ENCODE measurements at regions not wholly inside any gene's neighbourhood (a gene's known extent, or its start where the extent isn't known, plus 50 kb on each side); places are given as distances from the start of the nearest gene placed in this dataset.

DNA sequence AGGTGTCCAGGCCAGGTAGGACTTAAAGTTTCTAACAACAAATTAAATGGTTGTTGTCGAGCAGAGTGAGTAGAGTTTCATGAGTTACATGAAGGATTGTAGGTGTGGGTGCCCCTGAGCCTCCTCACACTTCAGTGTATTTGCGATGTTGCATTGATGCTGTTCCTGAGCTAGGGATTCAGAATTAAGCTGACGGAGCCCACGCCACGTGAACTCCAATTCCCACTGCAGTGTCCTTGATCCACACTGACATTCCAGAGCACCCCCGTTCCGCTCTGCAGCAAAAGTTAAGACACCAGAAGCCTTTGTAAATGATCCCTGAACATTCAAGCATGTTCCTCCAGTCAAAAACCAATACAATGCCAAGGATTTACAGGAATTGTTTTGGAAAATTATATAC lies 78.8 kb upstream of the SEC61G start:
- TF ChIP-seq POLR2AphosphoS5 (IDR thresholded peaks at IDR 0.05; ENCODE audit: low read depth) (no peak), JUNB (IDR thresholded peaks at IDR 0.05; ENCODE audit: unreplicated experiment) (no peak), EZH2 (IDR thresholded peaks at IDR 0.05; ENCODE audit: low read depth, unreplicated experiment) (no peak), ZNF114 (CRISPR knock-in tag; IDR thresholded peaks at IDR 0.05) (no peak), EZH2phosphoT487 (IDR thresholded peaks at IDR 0.05; ENCODE audit: unreplicated experiment) (no peak)
- TF ChIP-seq, protein P1, sequence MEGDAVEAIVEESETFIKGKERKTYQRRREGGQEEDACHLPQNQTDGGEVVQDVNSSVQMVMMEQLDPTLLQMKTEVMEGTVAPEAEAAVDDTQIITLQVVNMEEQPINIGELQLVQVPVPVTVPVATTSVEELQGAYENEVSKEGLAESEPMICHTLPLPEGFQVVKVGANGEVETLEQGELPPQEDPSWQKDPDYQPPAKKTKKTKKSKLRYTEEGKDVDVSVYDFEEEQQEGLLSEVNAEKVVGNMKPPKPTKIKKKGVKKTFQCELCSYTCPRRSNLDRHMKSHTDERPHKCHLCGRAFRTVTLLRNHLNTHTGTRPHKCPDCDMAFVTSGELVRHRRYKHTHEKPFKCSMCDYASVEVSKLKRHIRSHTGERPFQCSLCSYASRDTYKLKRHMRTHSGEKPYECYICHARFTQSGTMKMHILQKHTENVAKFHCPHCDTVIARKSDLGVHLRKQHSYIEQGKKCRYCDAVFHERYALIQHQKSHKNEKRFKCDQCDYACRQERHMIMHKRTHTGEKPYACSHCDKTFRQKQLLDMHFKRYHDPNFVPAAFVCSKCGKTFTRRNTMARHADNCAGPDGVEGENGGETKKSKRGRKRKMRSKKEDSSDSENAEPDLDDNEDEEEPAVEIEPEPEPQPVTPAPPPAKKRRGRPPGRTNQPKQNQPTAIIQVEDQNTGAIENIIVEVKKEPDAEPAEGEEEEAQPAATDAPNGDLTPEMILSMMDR (conservative IDR thresholded peaks at IDR 0.05; ENCODE audit: low read depth in 2 of 2): no peak
- TF ChIP-seq, protein P2, sequence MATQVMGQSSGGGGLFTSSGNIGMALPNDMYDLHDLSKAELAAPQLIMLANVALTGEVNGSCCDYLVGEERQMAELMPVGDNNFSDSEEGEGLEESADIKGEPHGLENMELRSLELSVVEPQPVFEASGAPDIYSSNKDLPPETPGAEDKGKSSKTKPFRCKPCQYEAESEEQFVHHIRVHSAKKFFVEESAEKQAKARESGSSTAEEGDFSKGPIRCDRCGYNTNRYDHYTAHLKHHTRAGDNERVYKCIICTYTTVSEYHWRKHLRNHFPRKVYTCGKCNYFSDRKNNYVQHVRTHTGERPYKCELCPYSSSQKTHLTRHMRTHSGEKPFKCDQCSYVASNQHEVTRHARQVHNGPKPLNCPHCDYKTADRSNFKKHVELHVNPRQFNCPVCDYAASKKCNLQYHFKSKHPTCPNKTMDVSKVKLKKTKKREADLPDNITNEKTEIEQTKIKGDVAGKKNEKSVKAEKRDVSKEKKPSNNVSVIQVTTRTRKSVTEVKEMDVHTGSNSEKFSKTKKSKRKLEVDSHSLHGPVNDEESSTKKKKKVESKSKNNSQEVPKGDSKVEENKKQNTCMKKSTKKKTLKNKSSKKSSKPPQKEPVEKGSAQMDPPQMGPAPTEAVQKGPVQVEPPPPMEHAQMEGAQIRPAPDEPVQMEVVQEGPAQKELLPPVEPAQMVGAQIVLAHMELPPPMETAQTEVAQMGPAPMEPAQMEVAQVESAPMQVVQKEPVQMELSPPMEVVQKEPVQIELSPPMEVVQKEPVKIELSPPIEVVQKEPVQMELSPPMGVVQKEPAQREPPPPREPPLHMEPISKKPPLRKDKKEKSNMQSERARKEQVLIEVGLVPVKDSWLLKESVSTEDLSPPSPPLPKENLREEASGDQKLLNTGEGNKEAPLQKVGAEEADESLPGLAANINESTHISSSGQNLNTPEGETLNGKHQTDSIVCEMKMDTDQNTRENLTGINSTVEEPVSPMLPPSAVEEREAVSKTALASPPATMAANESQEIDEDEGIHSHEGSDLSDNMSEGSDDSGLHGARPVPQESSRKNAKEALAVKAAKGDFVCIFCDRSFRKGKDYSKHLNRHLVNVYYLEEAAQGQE (IDR thresholded peaks at IDR 0.05; ENCODE audit: unreplicated experiment): no peak

Measured in GM23338 (cell line).